CD4-positive, alpha-beta memory T cell (primary cell): ENCODE measurements at regions not wholly inside any gene's neighbourhood (a gene's known extent, or its start where the extent isn't known, plus 50 kb on each side); places are given as distances from the start of the nearest gene placed in this dataset.
"Not testable (repeated sequence)": the region's sequence is repeated elsewhere in the genome, so short reads cannot be mapped to it uniquely, and the experiment has no call there.

Experiments used
- CTCF ChIA-PET: fragments of 350-600 bp; sonication (Branson Sonifier 250); formaldehyde crosslinking; loops from one replicate; lab custom pipeline; 2021; ENCODE audit warnings: inconsistent platforms; ENCODE audit not compliant: partially characterized antibody; lab: Charles Lee
- POLR2A ChIA-PET: fragments of 350-600 bp; sonication (Branson Sonifier 250); formaldehyde crosslinking; loops from one replicate; lab custom pipeline; 2021; ENCODE audit not compliant: partially characterized antibody; lab: Charles Lee
- DNase-seq, 5 donors: peaks; one replicate each; pipeline versions ENCODE4 v3.0.0 to v3.0.0-alpha.2; 2020 to 2022; ENCODE audit warnings: mixed read lengths in 1 of 5
- H3K27ac ChIP-seq: one replicate; pipeline ENCODE4 v1.7.0; 2013; ENCODE audit warnings: low read depth, low read length
- H3K27me3 ChIP-seq: 2 replicates; pipeline ENCODE4 v1.7.0; 2013; ENCODE audit warnings: mild to moderate bottlenecking, low read length, moderate library complexity; ENCODE audit not compliant: insufficient read depth
- H3K36me3 ChIP-seq: 2 replicates; pipeline ENCODE4 v1.7.0; 2013; ENCODE audit warnings: mild to moderate bottlenecking, low read length, moderate library complexity; ENCODE audit not compliant: insufficient read depth
- H3K4me1 ChIP-seq: 2 replicates; pipeline ENCODE4 v1.7.0; 2013; ENCODE audit warnings: mild to moderate bottlenecking, low read length, moderate library complexity; ENCODE audit not compliant: insufficient read depth
- H3K4me3 ChIP-seq, 2 donors: one replicate each; pipeline ENCODE4 v1.7.0; 2013; ENCODE audit warnings: low read length in 2 of 2, mild to moderate bottlenecking in 1 of 2
- H3K9me3 ChIP-seq, 2 donors: one replicate each; pipeline ENCODE4 v1.7.0; 2013; ENCODE audit warnings: low read length in 2 of 2, control low read depth in 1 of 2; ENCODE audit not compliant: control insufficient read depth in 1 of 2
- H3K27ac Mint-ChIP-seq, 7 donors: one replicate each; pipeline ENCODE4 v1.8.0; 2020 to 2021; ENCODE audit warnings: mixed read lengths in 7 of 7, mild to moderate bottlenecking in 6 of 7, inconsistent platforms in 3 of 7, moderate library complexity in 3 of 7
- H3K27me3 Mint-ChIP-seq, 2 donors: one replicate each; pipeline ENCODE4 v1.8.0; 2020 to 2021; ENCODE audit warnings: mixed read lengths in 2 of 2
- H3K36me3 Mint-ChIP-seq, 2 donors: one replicate each; pipeline ENCODE4 v1.8.0; 2020 to 2021; ENCODE audit warnings: mixed read lengths in 2 of 2, inconsistent platforms in 1 of 2, mild to moderate bottlenecking in 1 of 2
- H3K4me1 Mint-ChIP-seq, 4 donors: one replicate each; pipeline ENCODE4 v1.8.0; 2020 to 2021; ENCODE audit warnings: mixed read lengths in 4 of 4, mild to moderate bottlenecking in 1 of 4
- H3K4me3 Mint-ChIP-seq, 8 donors: one replicate each; pipeline ENCODE4 v1.8.0; 2020 to 2021; ENCODE audit warnings: mixed read lengths in 8 of 8, mild to moderate bottlenecking in 7 of 8, moderate library complexity in 6 of 8, inconsistent platforms in 3 of 8
- H3K9me3 Mint-ChIP-seq, 8 donors: one replicate each; pipeline ENCODE4 v1.8.0; 2020 to 2021; ENCODE audit warnings: mixed read lengths in 8 of 8, mild to moderate bottlenecking in 5 of 8, inconsistent platforms in 3 of 8, moderate library complexity in 1 of 8
- intact Hi-C: fragments of 100-400 bp; cut with micrococcal nuclease; formaldehyde crosslinking; loops from one replicate; pipeline ENCODE4 v1.15.1; 2023

- no peak overlapping the region for H3K27ac Mint-ChIP-seq
- no peak overlapping the region for H3K27ac ChIP-seq
- intact Hi-C loops, result no loop called here
- no peaks in the 10 kb centered on the region for H3K4me1 Mint-ChIP-seq
- CTCF ChIA-PET, result no interaction called here
- DNase-seq, result no peak
- no peak overlapping the region for H3K4me3 Mint-ChIP-seq
- H3K4me3 ChIP-seq, result no peak overlapping the region
- H3K9me3 ChIP-seq, result no peaks in the 10 kb centered on the region
- no peaks in the 10 kb centered on the region for H3K4me1 ChIP-seq
- H3K27me3 ChIP-seq, result no peaks in the 10 kb centered on the region
- peaks cover 16 to 34% of the 10 kb centered on the region in 2 donors for H3K27me3 Mint-ChIP-seq
- H3K9me3 Mint-ChIP-seq, result no peaks in the 10 kb centered on the region
- H3K36me3 Mint-ChIP-seq, result no peaks in the 10 kb centered on the region
- POLR2A ChIA-PET, result no interaction called here
- no peaks in the 10 kb centered on the region for H3K36me3 ChIP-seq
Measured at GRCh38 chr2:95700519-95700918, 108.7 kb downstream of the TRIM43 start.

GRCh38 chr2:95702471-95702870 is 110.7 kb downstream of the TRIM43 start:
- ChIA-PET CTCF (no interaction called here), POLR2A (no interaction called here)
- Mint-ChIP-seq H3K4me3 (no peak overlapping the region), H3K36me3 (no peaks in the 10 kb centered on the region), H3K27me3 (peaks cover 8 to 20% of the 10 kb centered on the region in 2 donors), H3K4me1 (no peaks in the 10 kb centered on the region), H3K27ac (no peak overlapping the region), H3K9me3 (no peaks in the 10 kb centered on the region)
- Histone ChIP-seq H3K27ac (no peak overlapping the region), H3K27me3 (no peaks in the 10 kb centered on the region), H3K9me3 (no peaks in the 10 kb centered on the region), H3K36me3 (no peaks in the 10 kb centered on the region), H3K4me1 (no peaks in the 10 kb centered on the region), H3K4me3 (no peak overlapping the region)
- no peak for DNase-seq
- intact Hi-C loops, result no loop called here

- H3K27ac Mint-ChIP-seq, H3K27me3 Mint-ChIP-seq, H3K36me3 ChIP-seq, POLR2A ChIA-PET, H3K9me3 ChIP-seq, H3K27ac ChIP-seq, H3K27me3 ChIP-seq, H3K4me3 ChIP-seq, H3K9me3 Mint-ChIP-seq, H3K36me3 Mint-ChIP-seq, intact Hi-C loops, CTCF ChIA-PET, H3K4me3 Mint-ChIP-seq, H3K4me1 ChIP-seq, H3K4me1 Mint-ChIP-seq, DNase-seq: not testable (repeated sequence)
Measured at GRCh38 chr2:95707161-95707560, 115.4 kb downstream of the TRIM43 start.

GRCh38 chr2:95707837-95708236 is 116.0 kb downstream of the TRIM43 start:
- Histone ChIP-seq H3K4me1 (no peaks in the 10 kb centered on the region), H3K27ac (no peak overlapping the region), H3K9me3 (no peaks in the 10 kb centered on the region), H3K27me3 (no peaks in the 10 kb centered on the region), H3K36me3 (no peaks in the 10 kb centered on the region), H3K4me3 (no peak overlapping the region)
- CTCF ChIA-PET, result no interaction called here
- Mint-ChIP-seq H3K9me3 (peaks cover 0 to 4% (median 1%) of the 10 kb centered on the region in 8 donors), H3K27me3 (peaks cover 5 to 6% of the 10 kb centered on the region in 2 donors), H3K4me1 (no peaks in the 10 kb centered on the region), H3K27ac (no peak overlapping the region), H3K36me3 (peaks cover 0 to 5% of the 10 kb centered on the region in 2 donors), H3K4me3 (no peak overlapping the region)
- POLR2A ChIA-PET, result no interaction called here
- intact Hi-C loops, result no loop called here
- no peak for DNase-seq

- Histone ChIP-seq H3K4me1 (no peaks in the 10 kb centered on the region), H3K27me3 (no peaks in the 10 kb centered on the region), H3K4me3 (no peak overlapping the region), H3K27ac (no peak overlapping the region), H3K36me3 (no peaks in the 10 kb centered on the region), H3K9me3 (no peaks in the 10 kb centered on the region)
- no peaks in the 10 kb centered on the region for H3K4me1 Mint-ChIP-seq
- DNase-seq, result no peak
- CTCF ChIA-PET, result no interaction called here
- H3K36me3 Mint-ChIP-seq, result peaks cover 0 to 5% of the 10 kb centered on the region in 2 donors
- intact Hi-C loops, result no loop called here
- POLR2A ChIA-PET, result no interaction called here
- H3K9me3 Mint-ChIP-seq, result peaks cover 0 to 4% (median 1%) of the 10 kb centered on the region in 8 donors
- H3K27ac Mint-ChIP-seq, result no peak overlapping the region
- H3K4me3 Mint-ChIP-seq, result no peak overlapping the region
- H3K27me3 Mint-ChIP-seq, result peaks cover 5% of the 10 kb centered on the region in 2 donors
Measured at GRCh38 chr2:95709831-95710230, 118.0 kb downstream of the TRIM43 start.

GRCh38 chr2:95713470-95714177 is 121.8 kb downstream of the TRIM43 start:
- H3K27ac Mint-ChIP-seq, H3K4me3 Mint-ChIP-seq, H3K4me3 ChIP-seq, DNase-seq, H3K4me1 Mint-ChIP-seq, H3K36me3 ChIP-seq, H3K4me1 ChIP-seq, H3K9me3 Mint-ChIP-seq, H3K36me3 Mint-ChIP-seq, H3K27me3 ChIP-seq, H3K27ac ChIP-seq, intact Hi-C loops, POLR2A ChIA-PET, H3K9me3 ChIP-seq, CTCF ChIA-PET: not testable (repeated sequence)
- peaks cover 6 to 14% of the 10 kb centered on the region in 2 donors for H3K27me3 Mint-ChIP-seq

GRCh38 chr2:95714398-95714797 is 122.6 kb downstream of the TRIM43 start:
- peaks cover 2 to 12% of the 10 kb centered on the region in 2 donors for H3K27me3 Mint-ChIP-seq
- not testable (repeated sequence) for H3K27ac Mint-ChIP-seq

More at GRCh38 chr2:95714398-95714797, 122.6 kb downstream of the TRIM43 start:
- H3K4me1 ChIP-seq, H3K4me3 Mint-ChIP-seq, H3K4me3 ChIP-seq, POLR2A ChIA-PET, H3K36me3 Mint-ChIP-seq, H3K36me3 ChIP-seq, DNase-seq, H3K27ac ChIP-seq, H3K27me3 ChIP-seq, H3K4me1 Mint-ChIP-seq, H3K9me3 Mint-ChIP-seq, intact Hi-C loops, CTCF ChIA-PET, H3K9me3 ChIP-seq: not testable (repeated sequence)
